Endothelial cell of umbilical vein (primary cell): ENCODE measurements at regions not wholly inside any gene's neighbourhood (a gene's known extent, or its start where the extent isn't known, plus 50 kb on each side); places are given as distances from the start of the nearest gene placed in this dataset.

Experiments used
- BruUV-seq: library from RNA; stranded (reverse); fragments of 400-500 nt; replicated peaks from 2 replicates; lab custom pipeline; 2021; lab: Mats Ljungman, UMichigan
- CTCF ChIA-PET: fragments of 300-600, 350-600 bp; sonication (Branson Sonifier 250); formaldehyde crosslinking; loops from one replicate; lab custom pipeline; 2021; ENCODE audit warnings: antibody characterized with exemption, inconsistent platforms; lab: Charles Lee
- POLR2A ChIA-PET: fragments of 300-600, 350-600 bp; sonication (Branson Sonifier 250); formaldehyde crosslinking; loops from one replicate; lab custom pipeline; 2021; ENCODE audit warnings: antibody characterized with exemption, inconsistent platforms; lab: Charles Lee
- DNase-seq: peaks from one replicate; pipeline ENCODE4 v3.0.0-alpha.2; 2011; ENCODE audit warnings: low read depth, low spot score
- FAIRE-seq: peaks from 2 replicates; lab custom pipeline; 2011; peaks lifted over from hg19 to GRCh38; lab: Jason Lieb, UNC
- H2AFZ ChIP-seq: 2 replicates; pipeline ENCODE4 v1.6.0; 2012; ENCODE audit warnings: low read depth, low read length, control low read depth, inconsistent platforms
- H3K27ac ChIP-seq: 2 replicates; pipeline ENCODE4 v1.5.1; 2011; ENCODE audit warnings: low read depth, mild to moderate bottlenecking, control low read depth, low read length, moderate library complexity; ENCODE audit not compliant: insufficient read depth
- H3K27me3 ChIP-seq, 2 experiments: 2 replicates each; pipeline versions ENCODE4 v1.6.0 to v1.6.1; 2011; ENCODE audit warnings: low read length in 2 of 2, mixed read lengths in 1 of 2; ENCODE audit not compliant: control insufficient read depth in 2 of 2, insufficient read depth in 2 of 2
- H3K36me3 ChIP-seq, 2 experiments: 2 replicates in 1 of 2; 3 replicates in 1 of 2; pipeline ENCODE4 v1.5.1; 2011; ENCODE audit warnings: low read length in 2 of 2, mild to moderate bottlenecking in 1 of 2, moderate library complexity in 1 of 2; ENCODE audit not compliant: control insufficient read depth in 2 of 2, insufficient read depth in 2 of 2; ENCODE audit errors: extremely low read depth in 1 of 2
- H3K4me1 ChIP-seq: 3 replicates; pipeline ENCODE4 v1.5.1; 2011; ENCODE audit warnings: mild to moderate bottlenecking, low read length; ENCODE audit not compliant: control insufficient read depth, insufficient read depth; ENCODE audit errors: extremely low read depth
- H3K4me2 ChIP-seq: 2 replicates; pipeline ENCODE4 v1.6.1; 2011; ENCODE audit warnings: low read length, control low read depth, mixed read lengths; ENCODE audit not compliant: insufficient read depth
- H3K4me3 ChIP-seq, 3 experiments: fragments of 200-600 bp in 1 of 3; sonication (generic), shearing (Covaris generic) in 1 of 3; replicated peaks in 1 of 3; 2 replicates each; pipeline ENCODE4 v1.5.1; 2011 to 2016; ENCODE audit warnings: control low read depth in 3 of 3, low read length in 3 of 3, mild to moderate bottlenecking in 2 of 3, inconsistent platforms in 1 of 3, low read depth in 1 of 3, moderate library complexity in 1 of 3; ENCODE audit not compliant: insufficient read depth in 1 of 3
- H3K79me2 ChIP-seq: 2 replicates; pipeline ENCODE4 v1.6.0; 2012; ENCODE audit warnings: low read length, inconsistent platforms; ENCODE audit not compliant: control insufficient read depth, insufficient read depth
- H3K9ac ChIP-seq: replicated peaks from 2 replicates; pipeline ENCODE3; 2011; ENCODE audit warnings: low read length, control low read depth; ENCODE audit not compliant: insufficient read depth; ENCODE audit errors: extremely low read depth
- H3K9me1 ChIP-seq: replicated peaks from 3 replicates; pipeline ENCODE4 v1.6.0; 2011; ENCODE audit warnings: mild to moderate bottlenecking, low read length; ENCODE audit not compliant: control insufficient read depth, insufficient read depth; ENCODE audit errors: extremely low read depth
- H3K9me3 ChIP-seq: replicated peaks from 2 replicates; pipeline ENCODE4 v1.5.1; 2012; ENCODE audit warnings: low read length, inconsistent platforms; ENCODE audit not compliant: control insufficient read depth, insufficient read depth
- H4K20me1 ChIP-seq: replicated peaks from 2 replicates; pipeline ENCODE3; 2011; ENCODE audit warnings: mild to moderate bottlenecking, low read length; ENCODE audit not compliant: control insufficient read depth, insufficient read depth; ENCODE audit errors: extremely low read depth
- CTCF ChIP-seq, 2 donors: IDR thresholded peaks; 1 replicate in 1 of 2; 2 replicates in 1 of 2; pipeline ENCODE4 v1.5.1; 2011; ENCODE audit warnings: low read length in 2 of 2, mild to moderate bottlenecking in 2 of 2, moderate library complexity in 2 of 2, control low read depth in 1 of 2, inconsistent platforms in 1 of 2, low read depth in 1 of 2; ENCODE audit not compliant: insufficient read depth in 1 of 2; ENCODE audit errors: extremely low read depth in 1 of 2
- EZH2 ChIP-seq: IDR thresholded peaks from 2 replicates; pipeline ENCODE4 v1.6.1; 2012; ENCODE audit warnings: borderline replicate concordance, low read depth, mild to moderate bottlenecking, moderate library complexity, low read length, inconsistent platforms; ENCODE audit not compliant: severe bottlenecking
- FOS ChIP-seq: IDR thresholded peaks from 2 replicates; pipeline ENCODE4 v1.6.1; 2011; ENCODE audit warnings: mild to moderate bottlenecking, low read length, moderate library complexity, borderline replicate concordance; ENCODE audit not compliant: insufficient read depth
- GATA2 ChIP-seq: IDR thresholded peaks from 2 replicates; pipeline ENCODE4 v1.7.0; 2011; ENCODE audit warnings: low read depth, mild to moderate bottlenecking, moderate library complexity, mixed read lengths, low read length; ENCODE audit not compliant: insufficient read length, insufficient read depth
- JUN ChIP-seq: IDR thresholded peaks from 2 replicates; pipeline ENCODE4 v1.6.1; 2011; ENCODE audit warnings: borderline replicate concordance, low read depth; ENCODE audit not compliant: insufficient read length, insufficient read depth
- MYC ChIP-seq: IDR thresholded peaks from one replicate; pipeline ENCODE4 v1.6.1; 2011; ENCODE audit warnings: mild to moderate bottlenecking, low read depth, low read length
- POLR2A ChIP-seq: IDR thresholded peaks from 2 replicates; pipeline ENCODE4 v1.6.1; 2012; ENCODE audit warnings: low read depth, mild to moderate bottlenecking, control low read depth, low read length
- POLR2AphosphoS5 ChIP-seq: IDR thresholded peaks from 2 replicates; pipeline ENCODE4 v1.6.1; 2012; ENCODE audit warnings: low read depth, mild to moderate bottlenecking, control low read depth, low read length, moderate library complexity; ENCODE audit not compliant: insufficient read depth
- dilution Hi-C: fragments of 300-500 bp; cut with MboI; formaldehyde crosslinking; loops from one replicate; pipeline ENCODE4 v1.15.0; 2019; ENCODE audit warnings: low sequenced_read_pairs; ENCODE audit not compliant: extremely low pct_ligation_motif_present
- intact Hi-C: fragments of 100-400 bp; cut with micrococcal nuclease; formaldehyde crosslinking; loops from one replicate; pipeline ENCODE4 v1.10.0; 2022
- TF ChIP-seq, protein P1 (sequence below): IDR thresholded peaks from 2 replicates; pipeline ENCODE4 v1.6.1; 2011; ENCODE audit not compliant: insufficient read depth, insufficient read length

GRCh38 chr11:116576526-116576925 lies 196.3 kb downstream of the BUD13 start:
- dilution Hi-C loops (no loop called here), intact Hi-C loops (no loop called here)
- Histone ChIP-seq H3K9me3 (no peaks in the 10 kb centered on the region), H2AFZ (no peak overlapping the region), H4K20me1 (no peaks in the 10 kb centered on the region), H3K36me3 (no peaks in the 10 kb centered on the region), H3K27ac (no peak overlapping the region), H3K27me3 (peaks cover 46 to 48% of the 10 kb centered on the region in 2 experiments), H3K9ac (no peak overlapping the region), H3K4me2 (no peak overlapping the region), H3K9me1 (no peaks in the 10 kb centered on the region), H3K79me2 (no peaks in the 10 kb centered on the region), H3K4me1 (peaks cover 3% of the 10 kb centered on the region), H3K4me3 (no peak overlapping the region)
- no peak for FAIRE-seq
- TF ChIP-seq EZH2 (no peak), GATA2 (no peak), POLR2A (no peak)
- BruUV-seq: no TSS peak
- ChIA-PET POLR2A (no interaction called here), CTCF (interaction anchor here (0.7 to 1.7 kb wide), 2 partner anchors 13 to 136 kb away, joined by 3 to 4 read pairs; no protein-coding TSS in a partner anchor)
- no peak for DNase-seq

GRCh38 chr11:116567721-116568242 lies 205.0 kb downstream of the BUD13 start:
- Histone ChIP-seq H3K9me3 (no peaks in the 10 kb centered on the region), H3K4me2 (no peak overlapping the region), H3K4me1 (no peaks in the 10 kb centered on the region), H3K9me1 (no peaks in the 10 kb centered on the region), H3K9ac (no peak overlapping the region), H4K20me1 (no peaks in the 10 kb centered on the region), H3K79me2 (no peaks in the 10 kb centered on the region), H3K27me3 (no peaks in the 10 kb centered on the region), H3K27ac (no peak overlapping the region), H3K4me3 (no peak overlapping the region), H2AFZ (no peak overlapping the region), H3K36me3 (no peaks in the 10 kb centered on the region)
- TF ChIP-seq FOS (no peak), JUN (no peak), CTCF (IDR thresholded peaks at IDR 0.05; ENCODE audit: extremely low read depth in 1 of 2, insufficient read depth in 1 of 2, low read depth in 1 of 2, low read length in 2 of 2) (no peak), POLR2AphosphoS5 (no peak), EZH2 (no peak), POLR2A (no peak), GATA2 (no peak), MYC (no peak)
- TF ChIP-seq, protein P1, sequence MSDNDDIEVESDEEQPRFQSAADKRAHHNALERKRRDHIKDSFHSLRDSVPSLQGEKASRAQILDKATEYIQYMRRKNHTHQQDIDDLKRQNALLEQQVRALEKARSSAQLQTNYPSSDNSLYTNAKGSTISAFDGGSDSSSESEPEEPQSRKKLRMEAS: no peak
- no TSS peak for BruUV-seq
- dilution Hi-C loops (no loop called here), intact Hi-C loops (no loop called here)
- DNase-seq: no peak
- FAIRE-seq: no peak
- ChIA-PET CTCF (no interaction called here), POLR2A (no interaction called here)
